Parathyroid adenoma (tissue), 2 donors: ENCODE measurements at regions not wholly inside any gene's neighbourhood (a gene's known extent, or its start where the extent isn't known, plus 50 kb on each side); places are given as distances from the start of the nearest gene placed in this dataset.

Experiments
- H2AFZ ChIP-seq: fragments of 300-600 bp; sonication (generic); one replicate; pipeline ENCODE4 v1.7.0; 2017; ENCODE audit warnings: antibody characterized with exemption, mild to moderate bottlenecking
- H3K27ac ChIP-seq: fragments of 300-600 bp; sonication (generic); one replicate; pipeline ENCODE4 v1.7.0; 2017
- H3K27me3 ChIP-seq: fragments of 300-600 bp; sonication (generic); one replicate; pipeline ENCODE4 v1.7.0; 2017; ENCODE audit warnings: low read length; ENCODE audit not compliant: control insufficient read depth, insufficient read depth
- H3K36me3 ChIP-seq: fragments of 300-600 bp; sonication (generic); one replicate; pipeline ENCODE4 v1.7.0; 2017; ENCODE audit warnings: low read length; ENCODE audit not compliant: control insufficient read depth, insufficient read depth
- H3K4me1 ChIP-seq: fragments of 300-600 bp; sonication (generic); one replicate; pipeline ENCODE4 v1.7.0; 2017; ENCODE audit warnings: control low read depth
- H3K4me2 ChIP-seq: fragments of 300-600 bp; sonication (generic); one replicate; pipeline ENCODE4 v1.7.0; 2017; ENCODE audit warnings: low read length
- H3K4me3 ChIP-seq: fragments of 300-600 bp; sonication (generic); one replicate; pipeline ENCODE4 v1.7.0; 2017; ENCODE audit warnings: low read depth, low read length
- H3K79me2 ChIP-seq: fragments of 300-600 bp; sonication (generic); one replicate; pipeline ENCODE4 v1.7.0; 2017; ENCODE audit warnings: control low read depth
- H3K9ac ChIP-seq: fragments of 300-600 bp; sonication (generic); one replicate; pipeline ENCODE4 v1.7.0; 2017; ENCODE audit warnings: mild to moderate bottlenecking
- H3K9me3 ChIP-seq: fragments of 300-600 bp; sonication (generic); one replicate; pipeline ENCODE4 v1.7.0; 2017; ENCODE audit warnings: low read length; ENCODE audit not compliant: control insufficient read depth
- CTCF ChIP-seq: fragments of 300-600 bp; sonication (generic); IDR thresholded peaks from one replicate; pipeline ENCODE4 v1.7.0; 2017; ENCODE audit warnings: antibody characterized with exemption, mild to moderate bottlenecking
- donor health status: primary hyperparathyroidism.

- TF ChIP-seq CTCF, result no peak
- Histone ChIP-seq H3K4me3 (no peak overlapping the region), H3K79me2 (no peaks in the 10 kb centered on the region), H3K36me3 (no peaks in the 10 kb centered on the region), H2AFZ (no peak overlapping the region), H3K9me3 (no peaks in the 10 kb centered on the region), H3K4me2 (no peak overlapping the region), H3K4me1 (no peaks in the 10 kb centered on the region), H3K27ac (no peak overlapping the region), H3K27me3 (peaks cover 3% of the 10 kb centered on the region), H3K9ac (no peak overlapping the region)
Measured at GRCh38 chr6:164410017-164410416, 899.4 kb downstream of the C6orf118 start.

GRCh38 chr6:164409309-164410009 is 899.9 kb downstream of the C6orf118 start:
- H3K27ac ChIP-seq, result no peak overlapping the region

GRCh38 chr6:164408868-164409267 is 900.5 kb downstream of the C6orf118 start:
- Histone ChIP-seq H3K4me2 (no peak overlapping the region), H3K4me1 (no peaks in the 10 kb centered on the region), H3K9ac (no peak overlapping the region), H3K79me2 (no peaks in the 10 kb centered on the region), H2AFZ (no peak overlapping the region), H3K9me3 (no peaks in the 10 kb centered on the region), H3K27ac (no peak overlapping the region), H3K36me3 (no peaks in the 10 kb centered on the region), H3K27me3 (peaks cover 3% of the 10 kb centered on the region), H3K4me3 (no peak overlapping the region)
- TF ChIP-seq CTCF, result no peak

More at GRCh38 chr6:164409309-164410009, 899.9 kb downstream of the C6orf118 start:
- Histone ChIP-seq H3K79me2 (no peaks in the 10 kb centered on the region), H3K27me3 (peaks cover 3% of the 10 kb centered on the region), H3K4me3 (no peak overlapping the region), H3K4me1 (no peaks in the 10 kb centered on the region), H3K9me3 (no peaks in the 10 kb centered on the region), H3K36me3 (no peaks in the 10 kb centered on the region), H2AFZ (no peak overlapping the region), H3K4me2 (no peak overlapping the region), H3K9ac (no peak overlapping the region)
- no peak for TF ChIP-seq CTCF

GRCh38 chr6:164404812-164405488 is 904.5 kb downstream of the C6orf118 start:
- Histone ChIP-seq H3K79me2 (no peaks in the 10 kb centered on the region), H3K9ac (no peak overlapping the region), H3K27ac (no peak overlapping the region), H2AFZ (no peak overlapping the region), H3K36me3 (no peaks in the 10 kb centered on the region), H3K4me1 (no peaks in the 10 kb centered on the region), H3K27me3 (peaks cover 3% of the 10 kb centered on the region), H3K4me2 (no peak overlapping the region), H3K9me3 (no peaks in the 10 kb centered on the region), H3K4me3 (no peak overlapping the region)
- TF ChIP-seq CTCF, result no peak
